Epidermal melanocyte (primary cell): ENCODE measurements at regions not wholly inside any gene's neighbourhood (a gene's known extent, or its start where the extent isn't known, plus 50 kb on each side); places are given as distances from the start of the nearest gene placed in this dataset.

Source experiments
- DNase-seq: peaks from one replicate; pipeline ENCODE4 v3.0.0; 2011; ENCODE audit warnings: low spot score; ENCODE audit not compliant: insufficient read length

DNA sequence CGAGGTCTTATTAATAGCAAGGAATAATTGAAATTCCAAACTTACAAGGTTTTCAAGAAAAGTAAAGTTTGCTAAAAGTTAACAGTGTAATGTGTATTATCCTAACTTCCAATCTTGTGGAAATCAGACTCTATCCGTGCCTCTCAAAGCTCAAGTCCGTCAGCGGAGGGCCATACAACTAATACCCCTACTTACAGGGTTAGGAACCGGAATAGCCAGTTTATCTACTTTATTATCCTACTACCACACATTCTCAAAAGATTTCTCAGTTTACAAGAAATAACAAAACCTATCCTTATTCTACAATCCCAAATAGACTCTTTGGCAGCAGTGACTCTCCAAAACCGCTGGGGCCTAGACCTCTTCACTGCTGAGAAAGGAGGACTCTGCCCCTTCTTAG lies 457.8 kb downstream of the PTPRC start:
- no peak for DNase-seq

GRCh38 chr1:199098468-199098867 lies 459.6 kb downstream of the PTPRC start:
- DNase-seq, result no peak

DNA sequence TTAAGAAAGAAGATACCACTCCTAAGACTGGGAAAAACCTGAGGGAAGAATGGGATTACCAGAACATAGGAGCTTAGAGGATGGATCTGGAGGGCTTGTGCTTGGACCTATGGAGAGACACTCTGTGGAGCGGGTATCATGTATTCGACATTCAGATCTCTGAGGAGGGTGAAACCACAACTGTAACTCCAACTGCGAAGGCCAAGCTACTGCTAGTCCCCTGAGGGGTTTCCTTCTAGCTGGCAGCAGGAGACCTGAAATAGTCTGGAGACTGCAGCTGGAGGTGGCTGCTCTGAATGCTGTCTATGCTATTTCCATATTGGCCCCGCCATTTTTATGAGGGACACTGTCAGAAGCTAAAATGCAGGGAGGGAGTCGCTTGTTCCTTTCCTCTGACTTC lies 462.3 kb downstream of the PTPRC start:
- no peak for DNase-seq

DNA sequence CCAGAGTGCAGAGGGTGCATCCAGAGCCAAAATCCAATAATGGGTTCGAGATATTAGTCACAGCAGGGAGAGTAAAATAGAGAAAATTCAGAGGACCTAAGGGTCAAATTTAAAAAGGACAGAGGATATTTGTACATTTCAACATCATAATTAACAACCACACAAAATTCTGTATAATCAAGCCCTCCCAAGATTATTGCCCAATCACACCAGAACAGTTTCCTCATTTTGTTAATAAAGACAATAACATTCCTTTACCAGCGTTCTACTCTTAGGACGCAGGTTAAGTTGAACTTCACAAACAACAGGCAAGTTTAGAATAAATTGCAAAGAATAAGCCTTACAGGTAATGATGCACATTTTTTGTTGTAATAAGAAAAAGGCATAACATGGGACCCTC lies 462.8 kb downstream of the PTPRC start:
- no peak for DNase-seq

GRCh38 chr1:199102239-199102638 lies 463.4 kb downstream of the PTPRC start:
- no peak for DNase-seq

DNA sequence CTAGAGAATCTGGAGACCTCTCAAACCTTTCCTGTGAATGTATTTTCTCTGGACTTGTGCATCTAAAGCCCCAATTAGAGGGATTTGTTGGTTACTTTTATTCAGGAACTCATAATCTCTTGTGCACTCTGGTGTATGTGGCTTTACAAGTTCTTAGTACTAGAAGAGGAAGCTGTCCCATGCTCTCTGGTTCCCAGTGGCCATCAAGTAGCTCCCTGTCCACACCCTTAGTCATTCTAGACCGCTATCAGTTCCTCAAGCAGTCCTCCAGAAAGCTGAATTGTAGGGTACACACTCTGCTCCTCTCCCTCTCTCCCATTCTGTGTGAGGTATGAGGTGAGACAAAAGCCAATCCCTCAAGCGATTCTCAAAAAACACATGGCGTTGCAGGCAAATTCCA lies 470.3 kb downstream of the PTPRC start:
- no peak for DNase-seq

GRCh38 chr1:199112365-199112764 lies 473.5 kb downstream of the PTPRC start:
- DNase-seq, result no peak

GRCh38 chr1:199113265-199113869 lies 474.5 kb downstream of the PTPRC start:
- DNase-seq, result no peak

DNA sequence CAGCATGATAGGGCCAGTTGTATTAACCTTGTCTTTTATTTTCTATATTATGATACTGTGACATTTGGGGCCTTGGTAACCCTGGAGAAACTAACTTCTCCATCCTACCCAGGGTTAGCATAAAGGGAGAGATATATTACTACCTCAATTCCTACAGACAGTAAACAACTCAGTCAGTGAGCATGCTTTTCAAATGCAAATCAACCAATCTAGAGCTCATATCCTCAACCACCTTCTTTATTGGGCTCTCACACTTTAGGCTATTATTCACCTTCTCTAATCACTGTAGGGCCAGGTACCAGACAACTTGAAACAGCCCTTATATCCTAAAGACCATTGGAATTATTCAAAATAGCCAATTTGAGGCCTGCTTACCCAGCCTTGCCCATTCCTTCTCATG lies 477.6 kb downstream of the PTPRC start:
- DNase-seq, result no peak

DNA sequence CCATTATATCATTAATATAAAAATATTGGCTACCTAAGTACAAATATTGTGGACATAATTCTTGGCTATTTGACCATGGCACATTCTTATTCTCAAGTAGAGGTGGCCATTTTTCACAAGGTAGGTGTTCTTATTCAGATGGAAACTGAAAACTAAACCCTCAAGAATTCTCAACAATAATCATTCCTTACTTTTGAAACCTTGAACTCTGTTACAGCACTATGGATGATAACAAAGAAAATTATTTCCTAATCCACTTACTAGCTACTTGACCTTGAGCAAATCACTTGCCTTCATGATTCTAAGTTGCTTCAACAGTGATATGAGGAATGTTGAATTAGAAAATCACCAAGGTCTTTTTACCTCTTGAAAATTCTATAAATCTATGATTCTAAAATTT lies 482.2 kb downstream of the PTPRC start:
- no peak for DNase-seq

DNA sequence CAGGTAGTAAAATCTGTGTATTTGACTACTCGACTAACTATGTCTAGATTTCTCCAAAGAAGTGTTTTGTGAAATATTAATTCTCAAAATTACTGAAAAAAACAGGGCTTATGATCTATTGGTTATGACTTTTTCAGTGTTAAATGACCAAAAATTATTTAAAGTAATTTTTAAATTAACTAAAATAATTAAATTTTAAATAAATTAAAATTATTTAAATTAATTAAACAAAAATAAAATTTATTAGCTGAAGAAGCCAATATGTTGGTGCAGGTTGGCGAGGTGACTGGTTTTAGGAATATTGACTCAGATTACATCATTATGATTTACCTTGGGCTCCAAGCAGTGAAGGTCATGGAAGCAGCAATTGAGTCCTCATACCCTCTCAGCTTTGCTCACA lies 483.2 kb downstream of the PTPRC start:
- no peak for DNase-seq

GRCh38 chr1:199122532-199123311 lies 483.9 kb downstream of the PTPRC start:
- DNase-seq, result no peak

GRCh38 chr1:199123615-199124014 lies 484.8 kb downstream of the PTPRC start:
- no peak for DNase-seq

DNA sequence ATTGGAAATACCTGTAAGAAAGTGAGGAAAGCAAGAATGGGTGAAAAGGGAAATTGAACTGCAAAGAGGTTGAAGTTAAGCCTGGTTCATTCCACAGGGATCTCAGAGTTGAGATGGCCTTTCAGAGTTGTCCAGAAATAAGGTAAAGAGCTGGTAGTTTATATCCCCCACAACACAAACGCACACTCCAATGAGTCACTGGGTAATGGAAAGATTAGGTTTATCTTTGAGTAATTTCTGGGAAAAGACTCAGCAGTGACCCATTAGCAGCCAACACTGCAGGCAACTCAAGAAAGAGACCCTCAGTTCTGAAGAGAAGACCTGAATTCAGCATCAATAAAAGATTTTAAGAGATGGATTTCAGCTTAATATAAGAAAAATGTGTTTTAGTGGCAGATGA lies 485.5 kb downstream of the PTPRC start:
- no peak for DNase-seq

DNA sequence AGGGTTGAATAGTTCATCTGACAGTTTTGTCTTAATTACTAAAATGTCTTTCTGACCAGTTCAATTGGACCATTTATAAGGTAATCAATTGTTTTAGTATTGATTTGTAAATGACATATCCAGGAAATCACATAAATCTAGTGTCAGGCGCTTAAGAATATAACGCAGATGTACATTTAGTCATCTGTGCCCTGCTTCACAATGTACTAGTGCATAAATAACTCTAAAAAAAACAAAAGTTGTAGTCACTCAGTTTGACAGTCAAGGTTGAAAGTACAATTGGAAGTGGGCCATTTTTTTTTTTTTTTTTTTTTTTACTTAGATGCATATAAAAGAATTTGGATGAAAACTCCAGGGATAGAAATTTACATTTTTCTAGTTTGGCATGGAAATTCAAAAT lies 490.4 kb downstream of the PTPRC start:
- no peak for DNase-seq

DNA sequence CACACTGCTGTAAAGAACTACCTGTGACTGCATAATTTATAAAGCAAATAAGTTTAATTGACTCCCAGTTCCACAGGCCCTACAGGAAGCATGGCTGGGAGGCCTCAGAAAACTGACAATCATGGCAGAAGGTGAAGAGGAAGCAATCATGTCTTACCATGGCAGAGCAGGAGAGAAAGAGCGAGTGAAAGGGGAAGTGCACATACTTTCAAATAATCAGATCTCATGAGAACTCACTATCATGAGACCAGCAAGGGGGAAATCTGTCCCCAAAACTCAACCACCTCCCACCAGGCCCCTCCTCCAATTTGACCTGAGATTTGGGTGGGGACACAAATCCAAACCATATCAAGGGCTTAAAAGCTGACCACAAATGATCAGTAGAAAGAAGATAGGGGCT lies 493.2 kb downstream of the PTPRC start:
- no peak for DNase-seq

- DNase-seq, result no peak
Measured at GRCh38 chr1:199135901-199136300, 497.1 kb downstream of the PTPRC start.

DNA sequence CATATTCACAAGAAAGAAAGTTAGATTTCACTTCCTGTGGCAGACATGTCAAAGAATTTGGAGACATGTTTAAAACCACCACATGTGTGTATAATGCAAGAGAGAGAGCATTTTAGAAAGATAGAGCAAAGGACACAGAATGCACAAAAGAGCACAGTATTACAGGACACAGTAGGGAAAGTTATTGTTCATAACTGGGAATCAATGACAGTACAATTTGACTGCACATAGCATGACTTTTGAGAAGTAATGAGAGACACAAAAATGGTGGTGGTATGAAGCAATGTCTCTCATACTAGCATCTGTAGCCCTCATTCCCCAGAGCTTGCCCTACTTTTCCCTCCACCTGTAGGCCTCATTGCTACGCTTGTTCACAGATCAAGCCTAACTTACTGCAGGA lies 499.2 kb downstream of the PTPRC start:
- DNase-seq, result no peak

GRCh38 chr1:199149591-199149990 lies 510.8 kb downstream of the PTPRC start:
- DNase-seq, result no peak

DNA sequence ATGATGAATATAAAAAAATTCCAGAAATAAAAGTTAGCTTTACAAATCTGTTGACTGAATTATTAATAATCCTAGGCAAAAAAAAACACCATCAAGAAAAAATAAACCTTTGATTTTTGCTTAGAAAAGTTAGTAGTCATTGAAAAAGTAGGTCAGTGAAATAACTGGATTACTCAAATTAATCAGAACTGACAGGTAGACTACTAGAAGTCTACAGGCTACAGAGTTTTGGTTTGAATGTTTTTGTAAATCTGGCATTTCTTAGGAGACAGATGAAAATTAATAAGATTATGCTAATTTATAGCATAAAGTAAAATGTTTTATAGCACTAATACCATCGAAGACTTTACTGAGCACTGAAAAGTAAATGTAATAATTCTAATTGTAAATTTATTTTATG lies 511.9 kb downstream of the PTPRC start:
- DNase-seq, result no peak

DNA sequence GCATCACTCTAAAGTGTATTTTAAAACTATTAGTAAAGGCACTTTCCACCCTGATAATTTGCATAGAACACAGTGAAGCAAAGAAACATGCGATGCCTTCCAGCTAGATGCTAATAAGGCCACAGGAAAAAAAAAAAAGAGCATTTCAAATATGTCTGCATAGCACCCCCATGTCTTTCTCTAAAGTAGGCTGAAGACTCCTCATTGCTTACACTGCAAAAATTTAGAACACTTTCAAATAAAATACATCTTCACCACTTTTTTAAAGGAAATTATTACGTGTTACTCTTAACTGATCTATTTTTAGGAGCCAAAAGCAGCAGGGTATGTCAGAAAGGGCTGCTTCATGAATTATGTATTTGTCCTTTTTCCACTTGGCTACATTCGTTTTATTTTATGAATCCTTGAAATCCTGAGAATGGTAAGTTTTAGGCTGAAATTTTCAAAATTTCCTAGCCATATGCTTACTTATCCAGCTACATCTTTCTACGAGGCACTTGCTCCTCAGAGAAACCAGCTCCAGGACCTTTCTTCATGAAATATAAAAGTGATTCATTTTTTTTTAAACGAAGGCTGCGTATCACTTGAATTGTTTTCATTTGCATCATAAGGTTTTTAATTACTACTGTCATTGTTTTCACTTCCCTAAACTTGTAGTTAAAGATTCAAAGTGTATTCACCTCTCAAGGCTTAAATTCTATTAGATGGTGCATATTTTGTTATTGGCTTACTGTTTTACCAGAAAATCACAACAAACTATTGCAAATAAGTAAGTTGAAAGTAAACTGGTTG lies 513.0 kb downstream of the PTPRC start:
- no peak for DNase-seq

GRCh38 chr1:199152676-199153075 lies 513.8 kb downstream of the PTPRC start:
- no peak for DNase-seq
